ENCODE measurements at regions not wholly inside any gene's neighbourhood (a gene's known extent, or its start where the extent isn't known, plus 50 kb on each side); places are given as distances from the start of the nearest gene placed in this dataset.

DNA sequence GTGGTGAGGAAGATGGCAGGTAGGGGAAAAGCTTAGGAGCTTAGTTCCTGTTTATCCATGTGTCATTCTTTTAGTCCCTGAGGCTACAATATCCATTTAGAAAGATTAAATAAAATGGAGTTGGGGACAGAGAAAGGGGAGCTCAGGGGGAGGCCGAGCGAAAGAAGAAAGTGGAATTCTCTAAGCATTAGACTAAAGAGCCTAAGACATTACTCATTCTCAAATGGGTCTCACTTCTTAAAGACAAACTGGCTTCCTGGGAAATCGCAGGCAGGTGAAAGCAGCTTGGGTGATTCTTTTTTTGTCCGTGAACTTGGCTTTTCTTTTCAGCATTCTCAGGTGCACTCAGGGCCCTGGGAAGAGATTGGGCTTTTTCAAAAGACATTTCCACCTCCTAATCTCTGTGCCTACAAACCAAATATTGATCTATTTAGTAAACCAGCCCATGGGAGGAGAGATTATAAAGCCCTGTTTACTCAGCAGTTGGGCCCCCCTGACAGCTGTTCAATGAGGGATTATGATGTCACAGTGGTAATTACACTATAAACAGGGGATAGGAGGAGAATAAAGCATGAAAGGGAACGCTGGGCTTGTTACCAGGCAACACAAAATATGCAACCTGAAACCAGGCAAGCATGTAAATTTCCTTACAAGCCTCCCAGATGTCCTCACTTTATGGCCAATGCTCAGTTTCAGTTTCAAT lies 584.0 kb downstream of the ACTL7B start:
- DNase-seq (ENCODE audit: low spot score), result no peak
- TF ChIP-seq, protein P1, sequence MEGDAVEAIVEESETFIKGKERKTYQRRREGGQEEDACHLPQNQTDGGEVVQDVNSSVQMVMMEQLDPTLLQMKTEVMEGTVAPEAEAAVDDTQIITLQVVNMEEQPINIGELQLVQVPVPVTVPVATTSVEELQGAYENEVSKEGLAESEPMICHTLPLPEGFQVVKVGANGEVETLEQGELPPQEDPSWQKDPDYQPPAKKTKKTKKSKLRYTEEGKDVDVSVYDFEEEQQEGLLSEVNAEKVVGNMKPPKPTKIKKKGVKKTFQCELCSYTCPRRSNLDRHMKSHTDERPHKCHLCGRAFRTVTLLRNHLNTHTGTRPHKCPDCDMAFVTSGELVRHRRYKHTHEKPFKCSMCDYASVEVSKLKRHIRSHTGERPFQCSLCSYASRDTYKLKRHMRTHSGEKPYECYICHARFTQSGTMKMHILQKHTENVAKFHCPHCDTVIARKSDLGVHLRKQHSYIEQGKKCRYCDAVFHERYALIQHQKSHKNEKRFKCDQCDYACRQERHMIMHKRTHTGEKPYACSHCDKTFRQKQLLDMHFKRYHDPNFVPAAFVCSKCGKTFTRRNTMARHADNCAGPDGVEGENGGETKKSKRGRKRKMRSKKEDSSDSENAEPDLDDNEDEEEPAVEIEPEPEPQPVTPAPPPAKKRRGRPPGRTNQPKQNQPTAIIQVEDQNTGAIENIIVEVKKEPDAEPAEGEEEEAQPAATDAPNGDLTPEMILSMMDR (IDR thresholded peaks at IDR 0.05; ENCODE audit: extremely low read depth, missing control alignments), result no peak

DNA sequence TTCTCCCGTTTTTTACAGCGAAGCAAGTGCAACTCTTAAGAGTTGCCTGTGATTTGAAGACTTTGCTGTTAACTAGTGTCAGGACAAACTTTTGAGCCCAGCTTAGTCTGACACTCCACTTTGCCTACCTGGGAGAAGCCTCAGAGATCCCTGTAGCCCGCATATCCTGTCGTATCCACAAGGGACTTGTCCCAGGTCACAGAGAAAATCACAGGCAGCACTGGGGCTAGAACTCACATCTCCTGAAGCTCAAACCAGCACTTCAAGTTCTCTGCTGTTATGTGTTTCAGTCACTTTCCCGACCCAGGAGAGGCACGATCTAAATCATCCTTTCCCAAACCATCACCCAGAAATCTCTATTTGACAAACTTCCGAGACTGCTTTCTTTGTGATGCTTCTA lies 584.5 kb downstream of the ACTL7B start:
- DNase-seq (ENCODE audit: low spot score), result no peak
- TF ChIP-seq, protein P1 (IDR thresholded peaks at IDR 0.05; ENCODE audit: extremely low read depth, missing control alignments), result no peak

DNA sequence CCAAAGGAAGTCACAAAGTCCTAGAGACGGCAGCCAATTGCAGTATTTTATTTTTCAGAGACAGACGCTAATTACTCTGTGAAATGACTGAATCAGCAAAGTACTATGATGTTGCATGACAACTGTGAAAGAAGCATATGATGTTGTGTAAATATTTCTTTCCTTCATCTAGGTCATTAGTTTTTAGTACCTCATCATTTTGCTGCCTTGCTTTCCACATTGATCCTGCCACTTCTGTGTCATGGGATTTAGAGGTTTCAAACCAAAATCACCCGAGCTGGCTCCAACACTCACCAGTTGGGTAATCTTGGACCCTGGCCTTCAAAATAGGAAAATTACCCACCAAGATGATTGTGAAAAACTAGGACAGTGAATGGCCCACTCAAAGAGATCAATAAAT lies 585.2 kb downstream of the ACTL7B start:
- TF ChIP-seq, protein P1 (IDR thresholded peaks at IDR 0.05; ENCODE audit: extremely low read depth, missing control alignments), result no peak
- DNase-seq (ENCODE audit: low spot score), result no peak

DNA sequence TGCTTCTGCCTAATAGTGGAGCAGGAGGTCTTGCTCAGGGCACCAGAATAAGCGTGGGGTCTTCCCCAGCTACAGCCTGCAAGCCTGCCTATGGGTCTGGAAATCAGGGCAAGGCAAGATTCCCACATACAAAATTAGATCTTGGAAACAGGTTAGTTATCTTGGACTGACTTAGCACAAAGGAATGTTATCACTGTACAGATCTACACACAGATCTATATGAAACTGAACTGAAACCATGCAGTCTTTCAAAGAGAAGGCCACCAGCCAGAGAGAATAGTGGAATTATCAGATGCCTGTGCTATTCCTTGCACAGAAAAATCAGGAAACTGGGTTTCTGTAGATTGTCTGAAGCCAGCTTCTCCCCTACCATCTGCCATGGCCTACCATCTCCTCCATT lies 585.7 kb downstream of the ACTL7B start:
- no peak for DNase-seq (ENCODE audit: low spot score)
- TF ChIP-seq, protein P1 (IDR thresholded peaks at IDR 0.05; ENCODE audit: extremely low read depth, missing control alignments), result no peak

DNA sequence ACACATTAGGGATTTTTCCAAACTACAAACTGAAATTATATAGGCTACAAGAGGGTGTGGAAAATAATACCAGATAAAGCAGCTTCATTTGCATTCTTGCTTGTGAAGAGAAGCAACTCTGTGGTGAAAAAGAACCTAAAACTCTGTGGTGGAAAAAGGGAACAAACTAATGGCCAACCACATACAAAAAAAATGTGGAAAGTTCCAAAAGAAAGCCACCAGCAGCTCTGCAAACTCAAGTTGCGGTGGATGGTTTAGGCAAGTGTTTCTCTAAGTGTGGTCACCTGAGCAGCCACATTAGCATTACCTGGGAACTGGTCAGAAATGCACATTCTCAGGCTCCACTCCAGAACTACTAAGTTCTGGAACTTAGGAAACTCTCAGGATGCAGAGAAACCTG lies 586.4 kb downstream of the ACTL7B start:
- TF ChIP-seq, protein P1 (IDR thresholded peaks at IDR 0.05; ENCODE audit: extremely low read depth, missing control alignments), result no peak
- DNase-seq (ENCODE audit: low spot score), result no peak

DNA sequence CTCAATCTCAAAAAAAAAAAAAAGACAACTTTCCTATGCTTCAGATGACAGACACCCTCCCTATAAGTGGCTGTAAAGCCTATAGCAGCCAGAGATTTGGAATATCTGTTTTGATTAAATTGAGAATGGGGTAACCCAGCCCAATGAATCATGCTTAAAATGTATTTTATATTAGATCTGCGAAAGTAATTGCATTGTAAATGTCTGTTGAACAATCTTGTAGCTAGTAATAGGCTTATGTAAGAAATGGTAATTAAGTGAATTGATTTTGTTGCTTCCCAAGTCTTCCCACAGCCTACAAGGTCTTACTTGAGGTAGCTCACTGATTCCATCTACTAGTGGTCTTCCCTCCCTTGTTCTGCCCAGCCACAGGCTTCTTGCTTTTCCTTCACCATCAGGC lies 590.7 kb downstream of the ACTL7B start:
- TF ChIP-seq, protein P1 (IDR thresholded peaks at IDR 0.05; ENCODE audit: extremely low read depth, missing control alignments), result no peak
- no peak for DNase-seq (ENCODE audit: low spot score)

DNA sequence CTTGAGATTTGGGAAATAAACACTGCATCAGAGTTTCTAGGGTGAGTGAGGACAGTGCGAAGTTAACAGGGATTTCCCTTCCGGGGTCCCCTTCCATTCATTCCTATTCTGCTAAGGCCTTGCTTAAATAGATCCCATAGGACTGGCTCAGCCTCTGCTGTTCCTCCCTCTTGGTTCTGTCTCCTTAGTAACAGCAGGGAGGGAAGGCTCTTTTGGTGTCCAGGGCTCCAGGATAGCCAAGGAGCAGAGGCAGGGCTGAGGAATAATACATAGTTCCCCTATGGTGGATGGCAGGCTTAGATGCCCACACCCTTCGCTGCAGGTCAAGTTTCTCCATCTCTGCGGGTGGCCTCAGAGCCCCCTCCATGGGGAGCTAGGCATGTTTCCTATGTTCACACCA lies 591.7 kb downstream of the ACTL7B start:
- DNase-seq (ENCODE audit: low spot score), result no peak

More for the DNA sequence above, 591.7 kb downstream of the ACTL7B start:
- TF ChIP-seq, protein P1 (IDR thresholded peaks at IDR 0.05; ENCODE audit: extremely low read depth, missing control alignments), result no peak
